WTC11 (cell line): ENCODE measurements at regions not wholly inside any gene's neighbourhood (a gene's known extent, or its start where the extent isn't known, plus 50 kb on each side); places are given as distances from the start of the nearest gene placed in this dataset.

Experiments
- TF ChIP-seq, protein P1 (sequence below): sonication (generic); formaldehyde crosslinking; IDR thresholded peaks from 2 replicates; pipeline ENCODE4 v1.8.0; 2022; ENCODE audit warnings: mild to moderate bottlenecking, missing genetic modification reagents
- TF ChIP-seq, protein P2 (sequence below): fragments of 200-600 bp; IDR thresholded peaks from 2 replicates; pipeline ENCODE4 v1.8.0; 2022; ENCODE audit warnings: antibody characterized with exemption

DNA sequence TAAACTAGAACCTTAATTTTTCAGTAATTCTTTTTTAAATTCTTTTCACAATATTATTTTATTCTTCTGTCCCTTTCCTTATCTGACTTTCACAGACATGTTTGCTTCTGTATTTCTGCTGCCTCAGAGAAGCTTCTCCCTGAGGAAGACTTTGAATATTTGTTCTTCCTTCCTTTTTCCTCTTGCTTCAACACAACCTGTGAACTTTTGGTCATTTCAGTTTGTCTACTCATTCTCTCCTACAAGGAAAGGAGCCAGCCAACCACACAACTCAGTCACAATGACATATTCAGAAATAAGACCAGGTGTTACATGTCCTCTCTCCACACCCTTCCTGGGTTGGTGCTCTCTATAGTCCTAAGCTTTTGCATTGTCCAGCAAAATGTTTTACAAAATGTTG is 310.4 kb downstream of the TFAP2B start:
- TF ChIP-seq, protein P1, sequence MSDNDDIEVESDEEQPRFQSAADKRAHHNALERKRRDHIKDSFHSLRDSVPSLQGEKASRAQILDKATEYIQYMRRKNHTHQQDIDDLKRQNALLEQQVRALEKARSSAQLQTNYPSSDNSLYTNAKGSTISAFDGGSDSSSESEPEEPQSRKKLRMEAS (CRISPR knock-in tag) = no peak
- TF ChIP-seq, protein P2, sequence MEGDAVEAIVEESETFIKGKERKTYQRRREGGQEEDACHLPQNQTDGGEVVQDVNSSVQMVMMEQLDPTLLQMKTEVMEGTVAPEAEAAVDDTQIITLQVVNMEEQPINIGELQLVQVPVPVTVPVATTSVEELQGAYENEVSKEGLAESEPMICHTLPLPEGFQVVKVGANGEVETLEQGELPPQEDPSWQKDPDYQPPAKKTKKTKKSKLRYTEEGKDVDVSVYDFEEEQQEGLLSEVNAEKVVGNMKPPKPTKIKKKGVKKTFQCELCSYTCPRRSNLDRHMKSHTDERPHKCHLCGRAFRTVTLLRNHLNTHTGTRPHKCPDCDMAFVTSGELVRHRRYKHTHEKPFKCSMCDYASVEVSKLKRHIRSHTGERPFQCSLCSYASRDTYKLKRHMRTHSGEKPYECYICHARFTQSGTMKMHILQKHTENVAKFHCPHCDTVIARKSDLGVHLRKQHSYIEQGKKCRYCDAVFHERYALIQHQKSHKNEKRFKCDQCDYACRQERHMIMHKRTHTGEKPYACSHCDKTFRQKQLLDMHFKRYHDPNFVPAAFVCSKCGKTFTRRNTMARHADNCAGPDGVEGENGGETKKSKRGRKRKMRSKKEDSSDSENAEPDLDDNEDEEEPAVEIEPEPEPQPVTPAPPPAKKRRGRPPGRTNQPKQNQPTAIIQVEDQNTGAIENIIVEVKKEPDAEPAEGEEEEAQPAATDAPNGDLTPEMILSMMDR = no peak
